ENCODE measurements at regions not wholly inside any gene's neighbourhood (a gene's known extent, or its start where the extent isn't known, plus 50 kb on each side); places are given as distances from the start of the nearest gene placed in this dataset.

DNA sequence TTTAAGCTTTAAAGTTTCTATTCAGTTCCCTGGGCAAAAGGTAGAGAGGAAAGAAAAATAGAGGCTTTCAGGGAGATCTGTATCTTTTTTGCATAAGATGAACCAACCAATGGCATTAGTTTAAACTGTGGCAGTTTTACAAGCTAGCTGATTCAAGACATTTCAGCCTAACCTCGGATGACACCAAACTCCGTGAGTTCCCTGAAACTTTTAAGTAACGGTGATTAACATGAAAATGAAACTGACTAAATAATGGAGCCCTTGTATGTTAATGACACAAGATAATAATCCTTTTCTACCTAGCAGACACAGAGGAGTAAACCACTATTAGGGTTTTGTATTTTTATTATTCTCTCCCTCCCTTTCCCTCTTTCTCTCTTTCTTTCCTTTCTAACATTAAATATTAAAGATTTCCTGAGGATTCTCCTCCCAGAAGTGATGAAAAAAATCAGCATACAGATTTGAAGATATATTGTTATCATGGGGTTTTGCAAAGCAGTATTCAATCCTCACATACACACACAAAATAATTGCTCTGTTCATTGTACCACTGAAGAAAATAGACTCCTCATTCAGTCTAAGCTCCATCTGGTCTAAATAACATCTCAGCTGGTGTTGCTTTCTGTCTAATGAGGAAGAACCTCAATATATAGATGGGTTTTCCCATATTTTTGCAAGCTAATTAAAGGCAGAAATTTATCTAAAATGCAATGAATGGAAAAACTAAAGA, 483.8 kb downstream of the NOVA1 start:
- Mint-ChIP-seq H3K27ac (no peak overlapping the region), H3K4me1 (peaks cover 9% of the 10 kb centered on the region), H3K9me3 (peaks cover 5% of the 10 kb centered on the region), H3K36me3 (no peaks in the 10 kb centered on the region), H3K4me3 (no peak overlapping the region), H3K27me3 (ENCODE audit: low read depth) (peaks cover 8% of the 10 kb centered on the region)
- no peak for DNase-seq (ENCODE audit: low spot score in 2 of 2, unreplicated experiment in 2 of 2)
- TF ChIP-seq, protein P1, sequence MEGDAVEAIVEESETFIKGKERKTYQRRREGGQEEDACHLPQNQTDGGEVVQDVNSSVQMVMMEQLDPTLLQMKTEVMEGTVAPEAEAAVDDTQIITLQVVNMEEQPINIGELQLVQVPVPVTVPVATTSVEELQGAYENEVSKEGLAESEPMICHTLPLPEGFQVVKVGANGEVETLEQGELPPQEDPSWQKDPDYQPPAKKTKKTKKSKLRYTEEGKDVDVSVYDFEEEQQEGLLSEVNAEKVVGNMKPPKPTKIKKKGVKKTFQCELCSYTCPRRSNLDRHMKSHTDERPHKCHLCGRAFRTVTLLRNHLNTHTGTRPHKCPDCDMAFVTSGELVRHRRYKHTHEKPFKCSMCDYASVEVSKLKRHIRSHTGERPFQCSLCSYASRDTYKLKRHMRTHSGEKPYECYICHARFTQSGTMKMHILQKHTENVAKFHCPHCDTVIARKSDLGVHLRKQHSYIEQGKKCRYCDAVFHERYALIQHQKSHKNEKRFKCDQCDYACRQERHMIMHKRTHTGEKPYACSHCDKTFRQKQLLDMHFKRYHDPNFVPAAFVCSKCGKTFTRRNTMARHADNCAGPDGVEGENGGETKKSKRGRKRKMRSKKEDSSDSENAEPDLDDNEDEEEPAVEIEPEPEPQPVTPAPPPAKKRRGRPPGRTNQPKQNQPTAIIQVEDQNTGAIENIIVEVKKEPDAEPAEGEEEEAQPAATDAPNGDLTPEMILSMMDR (IDR thresholded peaks at IDR 0.05; ENCODE audit: unreplicated experiment), result no peak

GRCh38 chr14:26104717-26105116, 493.1 kb downstream of the NOVA1 start:
- no peak for DNase-seq (ENCODE audit: low spot score in 2 of 2, unreplicated experiment in 2 of 2)
- peaks cover 19% of the 10 kb centered on the region for H3K9me3 Mint-ChIP-seq
- no peaks in the 10 kb centered on the region for H3K27me3 Mint-ChIP-seq (ENCODE audit: low read depth)
- peaks cover 8% of the 10 kb centered on the region for H3K4me1 Mint-ChIP-seq
- no peaks in the 10 kb centered on the region for H3K36me3 Mint-ChIP-seq
- no peak overlapping the region for H3K4me3 Mint-ChIP-seq
- TF ChIP-seq, protein P1 (IDR thresholded peaks at IDR 0.05; ENCODE audit: unreplicated experiment), result no peak
- H3K27ac Mint-ChIP-seq, result no peak overlapping the region

DNA sequence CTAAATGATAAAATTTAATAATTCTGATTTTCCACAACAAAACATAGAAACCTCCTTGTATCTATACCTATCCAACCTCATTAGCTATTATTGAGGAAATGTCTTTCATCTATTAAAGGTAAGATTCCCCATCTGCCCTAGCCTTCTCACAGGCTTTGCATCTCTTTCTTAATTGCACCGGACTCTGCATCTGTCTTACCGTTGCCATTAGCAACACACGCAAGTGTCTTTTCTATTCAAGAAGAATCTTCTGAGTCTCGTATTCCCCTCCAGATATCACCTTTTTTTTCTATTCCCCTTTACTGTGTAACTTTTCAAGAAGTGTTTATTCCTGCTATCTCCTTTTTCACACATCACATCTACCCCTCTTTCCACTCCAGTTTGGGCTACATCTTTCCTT, 500.0 kb downstream of the NOVA1 start:
- DNase-seq (ENCODE audit: low spot score in 2 of 2, unreplicated experiment in 2 of 2), result no peak
- H3K4me3 Mint-ChIP-seq, result no peak overlapping the region
- H3K27me3 Mint-ChIP-seq (ENCODE audit: low read depth), result peaks cover 1% of the 10 kb centered on the region
- TF ChIP-seq, protein P1 (IDR thresholded peaks at IDR 0.05; ENCODE audit: unreplicated experiment), result no peak
- H3K9me3 Mint-ChIP-seq, result no peaks in the 10 kb centered on the region
- H3K27ac Mint-ChIP-seq, result no peak overlapping the region
- H3K36me3 Mint-ChIP-seq, result no peaks in the 10 kb centered on the region
- peaks cover 19% of the 10 kb centered on the region for H3K4me1 Mint-ChIP-seq

- no peak overlapping the region for H3K27ac Mint-ChIP-seq
- no peaks in the 10 kb centered on the region for H3K27me3 Mint-ChIP-seq (ENCODE audit: low read depth)
- no peaks in the 10 kb centered on the region for H3K36me3 Mint-ChIP-seq
- DNase-seq (ENCODE audit: low spot score in 2 of 2, unreplicated experiment in 2 of 2), result no peak
- no peaks in the 10 kb centered on the region for H3K4me1 Mint-ChIP-seq
- TF ChIP-seq, protein P1 (IDR thresholded peaks at IDR 0.05; ENCODE audit: unreplicated experiment), result no peak
- no peak overlapping the region for H3K4me3 Mint-ChIP-seq
- no peaks in the 10 kb centered on the region for H3K9me3 Mint-ChIP-seq
Observed at GRCh38 chr14:26088275-26088674, 509.6 kb downstream of the NOVA1 start.

DNA sequence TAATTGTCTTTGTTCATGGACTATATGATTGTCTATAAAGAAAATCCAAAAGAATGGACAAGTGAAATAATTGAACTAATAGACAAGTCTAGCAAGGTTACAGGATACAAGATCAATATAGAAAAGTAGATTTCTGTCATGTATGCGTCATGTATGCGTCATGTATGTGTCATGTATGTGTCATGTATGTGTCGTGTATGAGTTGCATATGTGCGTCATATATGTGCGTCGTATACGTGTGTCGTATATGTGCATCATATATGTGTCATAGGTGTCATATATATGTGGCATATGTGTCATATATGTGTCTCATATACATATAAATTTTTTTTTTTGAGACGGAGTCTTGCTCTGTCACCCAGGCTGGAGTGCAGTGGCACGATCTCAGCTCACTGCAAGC, 516.8 kb downstream of the NOVA1 start:
- Mint-ChIP-seq H3K4me3 (no peak overlapping the region), H3K4me1 (no peaks in the 10 kb centered on the region), H3K27me3 (ENCODE audit: low read depth) (no peaks in the 10 kb centered on the region), H3K9me3 (no peaks in the 10 kb centered on the region), H3K27ac (no peak overlapping the region), H3K36me3 (no peaks in the 10 kb centered on the region)
- TF ChIP-seq, protein P1 (IDR thresholded peaks at IDR 0.05; ENCODE audit: unreplicated experiment), result no peak
- DNase-seq (ENCODE audit: low spot score in 2 of 2, unreplicated experiment in 2 of 2), result no peak
